GM12878 (cell line): ENCODE measurements at regions not wholly inside any gene's neighbourhood (a gene's known extent, or its start where the extent isn't known, plus 50 kb on each side); places are given as distances from the start of the nearest gene placed in this dataset.

Experiments used
- ATAC-seq: fragments of 200-7000 bp; cut with Tn5 transposase; 3 replicates; pipeline ENCODE4 v1.9.1; 2020; ENCODE audit warnings: mild to moderate bottlenecking, moderate library complexity
- BruUV-seq: library from RNA; stranded (reverse); fragments of 400-500 nt; replicated peaks from 2 replicates; lab custom pipeline; 2021; lab: Mats Ljungman, UMichigan
- CTCF ChIA-PET: fragments of 300-600 bp; sonication (Branson Sonifier 250); formaldehyde crosslinking; extraction: SDS; loops from one replicate; lab custom pipeline; 2021; ENCODE audit warnings: inconsistent platforms; lab: Yijun Ruan, JAX
- POLR2A ChIA-PET: fragments of 350-600 bp; formaldehyde crosslinking; extraction: SDS; loops from one replicate; lab custom pipeline; 2021; ENCODE audit warnings: inconsistent platforms; lab: Charles Lee
- RAD21 ChIA-PET: fragments of 300-600 bp; sonication (Branson Sonifier 250); formaldehyde crosslinking; loops from one replicate; lab custom pipeline; 2023; ENCODE audit warnings: antibody characterized with exemption; ENCODE audit not compliant: unreplicated experiment; lab: Charles Lee
- SMC1A ChIA-PET: fragments of 300-600 bp; sonication (Branson Sonifier 250); formaldehyde crosslinking; loops from one replicate; lab custom pipeline; 2023; ENCODE audit not compliant: unreplicated experiment, uncharacterized antibody; lab: Charles Lee
- DNase-seq: peaks from one replicate; pipeline ENCODE4 v3.0.0-alpha.2; 2011; ENCODE audit warnings: low read depth, low spot score
- FAIRE-seq: peaks from 3 replicates; lab custom pipeline; 2011; peaks lifted over from hg19 to GRCh38; lab: Jason Lieb, UNC
- H2AFZ ChIP-seq: 2 replicates; pipeline ENCODE4 v1.6.0; 2011; ENCODE audit warnings: low read depth, low read length, control low read depth; ENCODE audit not compliant: control insufficient read depth
- H3K27ac ChIP-seq: 2 replicates; pipeline ENCODE4 v1.5.1; 2011; ENCODE audit warnings: control low read depth; ENCODE audit not compliant: control insufficient read depth, insufficient read depth
- H3K27me3 ChIP-seq, 2 experiments: replicated peaks in 1 of 2; 2 replicates each; pipeline versions ENCODE4 v1.6.0 to v1.6.1; 2011; ENCODE audit warnings: low read length in 1 of 2; ENCODE audit not compliant: control insufficient read depth in 2 of 2, insufficient read depth in 2 of 2
- H3K36me3 ChIP-seq, 2 experiments: 2 replicates each; pipeline ENCODE4 v1.5.1; 2011; ENCODE audit warnings: low read length in 1 of 2; ENCODE audit not compliant: control insufficient read depth in 2 of 2, insufficient read depth in 2 of 2
- H3K4me1 ChIP-seq: 2 replicates; pipeline ENCODE4 v1.6.1; 2011; ENCODE audit warnings: mild to moderate bottlenecking, low read length, moderate library complexity, mixed read lengths; ENCODE audit not compliant: control insufficient read depth, insufficient read depth
- H3K4me2 ChIP-seq: 2 replicates; pipeline ENCODE4 v1.6.0; 2011; ENCODE audit warnings: control low read depth; ENCODE audit not compliant: control insufficient read depth, insufficient read depth
- H3K4me3 ChIP-seq: fragments of 200-600 bp; sonication (generic); 2 replicates; pipeline ENCODE4 v1.5.1; 2016
- H3K79me2 ChIP-seq: 2 replicates; pipeline ENCODE4 v1.6.0; 2011; ENCODE audit warnings: low read length; ENCODE audit not compliant: control insufficient read depth, insufficient read depth
- H3K9ac ChIP-seq: 2 replicates; pipeline ENCODE4 v1.8.0; 2011; ENCODE audit warnings: low read length, control low read depth, mixed read lengths; ENCODE audit not compliant: control insufficient read depth, insufficient read depth
- H3K9me3 ChIP-seq: replicated peaks from 3 replicates; pipeline ENCODE4 v1.5.1; 2011; ENCODE audit warnings: mild to moderate bottlenecking, low read length; ENCODE audit not compliant: control insufficient read depth, insufficient read depth
- H4K20me1 ChIP-seq: 2 replicates; pipeline ENCODE4 v1.6.0; 2011; ENCODE audit not compliant: control insufficient read depth, insufficient read depth
- CBX3 ChIP-seq: fragments of 200-600 bp; sonication (generic); IDR thresholded peaks from 2 replicates; pipeline ENCODE4 v1.6.1; 2016; ENCODE audit warnings: low read depth, borderline replicate concordance
- CHD4 ChIP-seq: fragments of 200-600 bp; sonication (generic); IDR thresholded peaks from 2 replicates; pipeline ENCODE4 v1.6.1; 2016; ENCODE audit warnings: mild to moderate bottlenecking
- IKZF1 ChIP-seq: fragments of 450-650 bp; conservative IDR thresholded peaks from 2 replicates; pipeline ENCODE4 v1.6.1; 2017; ENCODE audit warnings: antibody characterized with exemption, mild to moderate bottlenecking
- IRF5 ChIP-seq: fragments of 450-650 bp; IDR thresholded peaks from 2 replicates; pipeline ENCODE4 v1.6.1; 2017; ENCODE audit warnings: borderline replicate concordance
- LARP7 ChIP-seq: fragments of 450-650 bp; IDR thresholded peaks from 2 replicates; pipeline ENCODE4 v1.6.1; 2017; ENCODE audit warnings: mild to moderate bottlenecking
- MEF2A ChIP-seq: IDR thresholded peaks from 2 replicates; pipeline ENCODE4 v1.6.1; 2011; ENCODE audit warnings: low read depth, mild to moderate bottlenecking, low read length, moderate library complexity; ENCODE audit not compliant: insufficient read depth
- MTA3 ChIP-seq: IDR thresholded peaks from 2 replicates; pipeline ENCODE4 v1.6.1; 2012; ENCODE audit warnings: low read length, inconsistent platforms, borderline replicate concordance
- MYB ChIP-seq: fragments of 150-350 bp; IDR thresholded peaks from 2 replicates; pipeline ENCODE4 v1.6.1; 2014; ENCODE audit warnings: mild to moderate bottlenecking, low read depth, low read length, borderline replicate concordance
- MYC ChIP-seq: IDR thresholded peaks from 2 replicates; pipeline ENCODE4 v1.6.1; 2011; ENCODE audit warnings: mild to moderate bottlenecking, low read length, moderate library complexity, inconsistent platforms; ENCODE audit not compliant: insufficient read depth, insufficient replicate concordance, insufficient read length, severe bottlenecking
- PAX8 ChIP-seq: fragments of 450-650 bp; IDR thresholded peaks from 2 replicates; pipeline ENCODE4 v1.6.1; 2017; ENCODE audit warnings: mild to moderate bottlenecking, moderate library complexity
- RB1 ChIP-seq: fragments of 450-650 bp; formaldehyde crosslinking; IDR thresholded peaks from 2 replicates; pipeline ENCODE4 v1.6.1; 2017; ENCODE audit warnings: mild to moderate bottlenecking, borderline replicate concordance
- RELB ChIP-seq: fragments of 450-650 bp; IDR thresholded peaks from 2 replicates; pipeline ENCODE4 v1.6.1; 2017; ENCODE audit warnings: low read depth, mild to moderate bottlenecking, moderate library complexity
- SUPT20H ChIP-seq: IDR thresholded peaks from 2 replicates; pipeline ENCODE4 v1.6.1; 2011; ENCODE audit warnings: low read depth, mild to moderate bottlenecking, low read length, moderate library complexity, borderline replicate concordance; ENCODE audit not compliant: control insufficient read depth
- TCF12 ChIP-seq: IDR thresholded peaks from 2 replicates; pipeline ENCODE4 v1.6.1; 2011; ENCODE audit warnings: low read depth, mild to moderate bottlenecking, low read length
- TCF7 ChIP-seq: IDR thresholded peaks from 2 replicates; pipeline ENCODE4 v1.6.1; 2014; ENCODE audit warnings: antibody characterized with exemption, borderline replicate concordance
- YBX1 ChIP-seq: fragments of 450-650 bp; IDR thresholded peaks from 2 replicates; pipeline ENCODE4 v1.6.1; 2016; ENCODE audit warnings: antibody characterized with exemption
- YY1 ChIP-seq: IDR thresholded peaks from 2 replicates; pipeline ENCODE4 v1.6.1; 2011; ENCODE audit warnings: low read depth, mild to moderate bottlenecking, low read length
- ZNF24 ChIP-seq: fragments of 450-650 bp; IDR thresholded peaks from 2 replicates; pipeline ENCODE4 v1.6.1; 2017; ENCODE audit warnings: antibody characterized with exemption, mild to moderate bottlenecking
- ZNF274 ChIP-seq: IDR thresholded peaks from one replicate; pipeline ENCODE4 v1.8.0; 2011; ENCODE audit not compliant: insufficient read length, insufficient read depth
- WGBS: methylation state at CpG from one replicate; pipeline ENCODE4 v1.1.6; 2016; ENCODE audit warnings: low lambda C conversion rate; ENCODE audit not compliant: insufficient replicate concordance, insufficient coverage; ENCODE audit errors: missing lambda C conversion rate; 5-methylcytosine and 5-hydroxymethylcytosine counted together
- in situ Hi-C: fragments of 300-500 bp; cut with MboI; formaldehyde crosslinking; loops from 9 replicates; pipeline ENCODE4 v1.14.3; 2018; ENCODE audit warnings: mixed read lengths
- intact Hi-C: fragments of 100-400 bp; cut with micrococcal nuclease; formaldehyde crosslinking; loops from one replicate; pipeline ENCODE4 v1.14.2; 2022; ENCODE audit not compliant: unreplicated experiment

GRCh38 chr3:176855213-176855612 lies 342.1 kb downstream of the TBL1XR1 start:
- ChIA-PET RAD21 (no interaction called here), CTCF (interaction anchor here (2.8 kb wide), 1 partner anchor 18 kb away, joined by 11 read pairs; no protein-coding TSS in a partner anchor), POLR2A (no interaction called here), SMC1A (no interaction called here)
- BruUV-seq: no TSS peak
- Histone ChIP-seq H2AFZ (no peak overlapping the region), H3K36me3 (no peaks in the 10 kb centered on the region), H3K27me3 (no peaks in the 10 kb centered on the region), H3K79me2 (no peaks in the 10 kb centered on the region), H3K27ac (no peak overlapping the region), H3K9ac (no peak overlapping the region), H3K4me2 (no peak overlapping the region), H4K20me1 (no peaks in the 10 kb centered on the region), H3K4me3 (no peak overlapping the region), H3K9me3 (no peaks in the 10 kb centered on the region), H3K4me1 (no peaks in the 10 kb centered on the region)
- no peak for TF ChIP-seq IRF5
- TF ChIP-seq ZNF274: no peak
- TF ChIP-seq MTA3: no peak
- no peak for TF ChIP-seq IKZF1
- no peak for TF ChIP-seq YY1
- WGBS: 0% methylated on average over 4 of the region's 4 CpGs
- ATAC-seq (no peak), FAIRE-seq (no peak), DNase-seq (no peak)
- in situ Hi-C loops: no loop called here
- intact Hi-C loops: no loop called here

GRCh38 chr3:176850498-176850897 lies 346.8 kb downstream of the TBL1XR1 start:
- Histone ChIP-seq H3K79me2 (no peaks in the 10 kb centered on the region), H3K36me3 (no peaks in the 10 kb centered on the region), H3K27me3 (no peaks in the 10 kb centered on the region), H3K9me3 (no peaks in the 10 kb centered on the region), H3K9ac (no peak overlapping the region), H4K20me1 (no peaks in the 10 kb centered on the region), H2AFZ (no peak overlapping the region), H3K27ac (no peak overlapping the region), H3K4me2 (no peak overlapping the region), H3K4me1 (no peaks in the 10 kb centered on the region), H3K4me3 (no peak overlapping the region)
- ChIA-PET RAD21 (no interaction called here), POLR2A (no interaction called here), SMC1A (no interaction called here), CTCF (interaction anchor here (1.0 kb wide), 1 partner anchor 22 kb away, joined by 6 read pairs; no protein-coding TSS in a partner anchor)
- 45% methylated on average over 6 of the region's 6 CpGs for WGBS
- FAIRE-seq: no peak
- BruUV-seq: no TSS peak
- ATAC-seq: no peak
- in situ Hi-C loops: no loop called here
- no peak for DNase-seq
- intact Hi-C loops: no loop called here
- TF ChIP-seq RELB (no peak), MYB (no peak), TCF7 (no peak), RB1 (no peak), SUPT20H (no peak), MEF2A (no peak), CHD4 (no peak), LARP7 (no peak), CBX3 (no peak), ZNF24 (no peak), PAX8 (no peak), TCF12 (no peak), MYC (no peak), YBX1 (no peak)
